ENCODE measurements at regions not wholly inside any gene's neighbourhood (a gene's known extent, or its start where the extent isn't known, plus 50 kb on each side); places are given as distances from the start of the nearest gene placed in this dataset.

- TF ChIP-seq CTCF (conservative IDR thresholded peaks at IDR 0.05) (no peak), ZFX (IDR thresholded peaks at IDR 0.05) (no peak)
These were observed 1069.1 kb upstream of the AUTS2 start for GRCh38 chr7:68529221-68529620.

Measured in C4-2B (cell line).